CD1c-positive myeloid dendritic cell (primary cell): ENCODE measurements at regions not wholly inside any gene's neighbourhood (a gene's known extent, or its start where the extent isn't known, plus 50 kb on each side); places are given as distances from the start of the nearest gene placed in this dataset.

Experiments
- DNase-seq: peaks from one replicate; pipeline ENCODE4 v3.0.0-alpha.2; 2016; ENCODE audit errors: extremely low spot score

GRCh38 chr4:128603081-128603480 lies 206.4 kb upstream of the JADE1 start:
- DNase-seq = no peak

GRCh38 chr4:128601991-128602695 lies 207.4 kb upstream of the JADE1 start:
- no peak for DNase-seq

- no peak for DNase-seq
Measured at GRCh38 chr4:128600996-128601871, 208.3 kb upstream of the JADE1 start.

GRCh38 chr4:128600410-128600809 lies 209.1 kb upstream of the JADE1 start:
- no peak for DNase-seq

GRCh38 chr4:128597500-128597899 lies 212.0 kb upstream of the JADE1 start:
- DNase-seq = no peak

GRCh38 chr4:128596853-128597252 lies 212.6 kb upstream of the JADE1 start:
- no peak for DNase-seq

- DNase-seq = no peak
Measured at GRCh38 chr4:128596115-128596514, 213.4 kb upstream of the JADE1 start.

- DNase-seq = no peak
Measured at GRCh38 chr4:128591482-128591881, 218.0 kb upstream of the JADE1 start.

- DNase-seq = no peak
Measured at GRCh38 chr4:128590773-128591172, 218.7 kb upstream of the JADE1 start.

- DNase-seq = no peak
Measured at GRCh38 chr4:128590034-128590740, 219.3 kb upstream of the JADE1 start.

- DNase-seq = no peak
Measured at GRCh38 chr4:128589384-128589965, 220.0 kb upstream of the JADE1 start.

- no peak for DNase-seq
Measured at GRCh38 chr4:128587382-128587781, 222.1 kb upstream of the JADE1 start.

GRCh38 chr4:128583753-128584712 lies 225.5 kb upstream of the JADE1 start:
- DNase-seq = no peak

GRCh38 chr4:128582427-128582870 lies 227.1 kb upstream of the JADE1 start:
- DNase-seq = no peak

- DNase-seq = no peak
Measured at GRCh38 chr4:128579154-128579853, 230.2 kb upstream of the JADE1 start.

GRCh38 chr4:128574706-128575105 lies 234.8 kb upstream of the JADE1 start:
- DNase-seq = peak; percentile 53

GRCh38 chr4:128573781-128574508 lies 235.6 kb upstream of the JADE1 start:
- no peak for DNase-seq

- peak; percentile 51 for DNase-seq
Measured at GRCh38 chr4:128572778-128573241, 236.7 kb upstream of the JADE1 start.

- peak; percentile 82 for DNase-seq
Measured at GRCh38 chr4:128571747-128572146, 237.8 kb upstream of the JADE1 start.
